Effector CD8-positive, alpha-beta T cell (primary cell): ENCODE measurements at regions not wholly inside any gene's neighbourhood (a gene's known extent, or its start where the extent isn't known, plus 50 kb on each side); places are given as distances from the start of the nearest gene placed in this dataset.
"Not testable (repeated sequence)": the region's sequence is repeated elsewhere in the genome, so short reads cannot be mapped to it uniquely, and the experiment has no call there.

Experiments
- DNase-seq: peaks from one replicate; lab custom pipeline; 2025; lab: John Stamatoyannopoulos, UW

DNA sequence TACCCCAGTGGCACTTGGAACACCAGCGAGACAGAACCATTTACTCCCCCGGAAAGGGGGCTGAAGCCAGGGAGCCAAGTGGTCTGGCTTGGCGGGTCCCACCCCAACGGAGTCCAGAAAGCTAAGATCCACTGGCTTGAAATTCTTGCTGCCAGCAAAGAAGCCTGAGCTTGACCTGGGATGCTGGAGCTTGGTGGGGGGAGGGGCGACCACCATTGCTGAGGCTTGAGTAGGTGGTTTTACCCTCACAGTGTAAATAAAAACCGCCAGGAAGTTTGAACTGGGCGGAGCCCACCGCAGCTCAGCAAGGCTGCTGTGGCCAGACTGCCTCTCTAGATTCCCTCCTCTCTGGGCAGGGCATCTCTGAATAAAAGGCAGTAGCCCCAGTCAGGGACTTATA lies 62.8 kb downstream of the RPS24 start:
- DNase-seq, result not testable (repeated sequence)

DNA sequence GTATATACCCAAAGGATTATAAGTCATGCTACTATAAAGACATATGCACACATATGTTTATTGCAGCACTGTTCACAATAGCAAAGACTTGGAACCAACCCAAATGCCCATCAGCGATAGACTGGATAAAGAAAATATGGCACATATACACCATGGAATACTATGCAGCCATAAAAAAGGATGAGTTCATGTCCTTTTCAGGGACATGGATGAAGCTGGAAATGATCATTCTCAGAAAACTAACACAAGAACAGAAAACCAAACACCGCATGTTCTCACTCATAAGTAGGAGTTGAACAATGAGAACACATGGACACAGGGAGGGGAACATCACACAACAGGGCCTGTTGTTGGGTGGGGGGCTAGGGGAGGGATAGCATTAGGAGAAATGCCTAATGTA lies 68.9 kb downstream of the RPS24 start:
- DNase-seq, result not testable (repeated sequence)

DNA sequence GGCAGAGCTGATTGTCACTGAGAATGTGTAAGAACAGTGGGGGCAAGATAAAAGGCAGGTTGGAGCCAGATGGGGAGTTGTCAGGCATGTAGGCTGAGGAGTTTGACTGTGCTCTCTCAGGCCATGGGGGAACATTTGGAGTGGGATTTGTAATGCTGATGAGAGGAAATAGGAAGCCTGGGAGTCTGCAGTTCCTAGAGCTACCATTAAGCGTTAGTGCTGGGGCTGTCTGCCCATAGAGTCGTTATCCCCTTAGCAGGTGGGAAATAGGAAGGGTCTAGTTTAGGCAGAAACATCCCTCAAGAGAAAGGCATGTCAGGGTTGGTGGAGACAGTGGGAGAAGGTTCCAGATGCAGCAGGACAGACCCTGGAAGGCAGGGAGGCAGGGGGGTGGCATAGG lies 75.5 kb downstream of the RPS24 start:
- no peak for DNase-seq

DNA sequence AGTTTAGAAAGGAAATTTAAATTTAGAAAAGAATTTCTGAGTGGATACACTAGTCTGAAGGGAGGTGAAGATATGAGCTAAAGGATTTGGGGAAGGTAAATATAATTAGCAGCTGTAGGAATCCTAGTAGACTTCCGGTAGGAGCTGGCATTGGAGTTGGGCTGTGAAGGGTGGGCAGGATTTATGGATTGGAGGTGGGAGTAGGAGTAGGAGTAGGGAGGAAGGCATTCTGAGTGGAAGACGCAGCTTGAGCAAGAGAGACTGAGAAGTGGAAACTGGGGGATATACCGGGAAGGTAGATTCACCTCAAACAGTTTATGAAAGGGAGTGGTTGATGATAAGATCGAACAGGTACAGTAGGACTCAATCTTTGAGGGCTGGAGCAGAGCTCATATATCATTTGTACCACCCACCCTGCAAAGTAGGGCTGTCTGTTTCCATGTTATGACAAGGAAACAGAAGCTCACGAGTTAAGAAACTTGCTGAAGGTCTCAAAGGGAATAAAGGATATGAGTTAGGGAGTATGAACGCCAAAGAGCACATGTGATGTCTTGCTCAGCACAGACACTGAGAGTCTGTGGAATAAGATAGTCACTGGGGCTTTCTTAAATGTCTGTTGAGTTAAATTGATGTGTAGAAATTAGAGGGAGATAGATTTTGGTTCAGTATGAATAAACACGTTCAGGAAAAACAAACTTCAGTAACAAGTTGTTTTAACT lies 81.6 kb downstream of the RPS24 start:
- no peak for DNase-seq

DNA sequence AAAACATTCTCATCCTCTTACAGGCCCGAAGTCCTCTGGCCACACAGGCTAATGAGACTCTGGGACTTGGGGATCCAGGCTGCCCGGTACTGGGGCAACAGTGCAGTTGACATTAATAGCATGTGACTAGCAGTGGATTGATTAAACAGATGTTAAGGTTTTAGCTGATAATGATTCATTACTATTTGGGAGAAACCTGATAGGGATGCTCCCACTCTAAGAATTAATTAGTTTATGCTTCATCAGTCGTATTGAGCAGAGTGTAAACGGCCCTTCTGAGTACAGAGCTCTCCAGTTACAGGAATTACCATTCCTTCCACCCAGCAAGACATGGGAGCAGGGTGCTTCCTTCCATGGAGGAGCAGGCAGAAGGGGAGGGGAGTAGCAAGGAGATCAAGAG lies 82.7 kb downstream of the RPS24 start:
- no peak for DNase-seq

DNA sequence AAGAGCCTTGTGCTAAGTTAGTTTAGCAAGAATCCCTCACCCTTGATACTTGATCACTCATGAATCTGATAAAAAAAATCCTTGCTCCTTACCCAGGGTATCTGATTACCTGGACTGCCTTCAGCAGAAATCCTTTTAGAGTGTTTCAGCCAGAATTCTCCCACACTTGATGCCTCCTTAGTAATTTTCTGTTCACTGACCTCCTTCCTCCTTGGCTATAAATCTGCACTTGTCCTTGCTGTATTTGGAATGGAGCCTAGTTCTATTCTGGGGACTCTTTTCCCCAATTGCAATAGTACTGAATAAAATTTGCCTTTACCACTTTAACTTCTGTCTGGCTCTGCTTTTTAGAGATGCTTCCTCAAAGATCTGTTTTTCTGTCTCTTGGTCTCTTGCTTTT lies 84.9 kb downstream of the RPS24 start:
- no peak for DNase-seq

DNA sequence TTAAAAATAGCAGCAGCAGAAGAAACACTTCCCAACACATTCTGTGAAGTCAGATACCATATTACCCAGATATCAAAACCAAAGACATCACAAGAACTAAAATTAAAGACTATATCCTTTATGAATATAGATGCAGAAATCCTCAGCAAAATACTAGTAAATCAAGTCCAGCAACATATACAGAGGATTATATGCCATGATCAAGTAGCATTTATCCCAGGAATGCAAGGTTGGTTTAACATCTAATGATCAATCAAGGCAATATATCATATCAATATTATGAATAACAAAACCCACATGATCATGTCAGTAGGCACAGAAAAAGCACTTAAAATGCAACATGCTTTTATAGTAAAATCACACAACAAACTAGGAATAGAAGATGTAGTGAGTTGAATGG lies 88.1 kb downstream of the RPS24 start:
- no peak for DNase-seq

DNA sequence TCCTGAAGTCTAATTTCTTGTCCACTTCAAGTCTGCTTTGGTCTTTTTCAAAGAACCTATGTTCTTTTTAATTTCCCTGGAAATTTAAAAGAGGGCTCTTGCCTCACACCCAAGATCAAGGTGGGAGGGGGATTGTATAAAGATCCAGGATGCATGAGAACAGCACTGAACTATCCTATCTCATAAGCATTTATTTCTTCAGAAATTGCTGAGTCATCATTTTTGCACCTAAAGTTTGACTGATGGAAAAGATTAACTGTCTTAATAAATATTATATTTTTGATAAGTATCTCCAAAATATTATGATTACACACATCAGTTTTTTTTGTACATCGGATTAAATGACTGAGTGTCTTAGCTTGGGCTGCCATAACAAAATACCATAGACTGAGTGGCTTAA lies 90.5 kb downstream of the RPS24 start:
- no peak for DNase-seq

DNA sequence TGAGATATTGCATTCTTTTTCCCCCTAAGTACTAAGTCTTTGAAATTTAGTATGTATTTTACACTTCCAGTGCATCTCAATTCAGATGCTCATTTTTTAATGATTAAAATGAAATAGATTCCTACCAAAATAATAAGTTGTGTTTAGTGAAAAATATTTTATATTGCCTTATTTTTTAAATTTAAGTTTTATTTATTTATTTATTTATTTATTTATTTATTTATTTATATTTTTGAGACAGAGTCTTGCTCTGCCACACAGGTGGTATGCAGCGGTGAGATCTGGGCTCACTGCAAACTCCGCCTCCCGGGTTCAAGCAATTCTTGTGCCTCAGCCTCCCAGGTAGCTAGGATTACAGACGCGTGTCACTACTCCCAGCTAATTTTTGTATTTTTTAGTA lies 95.5 kb downstream of the RPS24 start:
- no peak for DNase-seq

DNA sequence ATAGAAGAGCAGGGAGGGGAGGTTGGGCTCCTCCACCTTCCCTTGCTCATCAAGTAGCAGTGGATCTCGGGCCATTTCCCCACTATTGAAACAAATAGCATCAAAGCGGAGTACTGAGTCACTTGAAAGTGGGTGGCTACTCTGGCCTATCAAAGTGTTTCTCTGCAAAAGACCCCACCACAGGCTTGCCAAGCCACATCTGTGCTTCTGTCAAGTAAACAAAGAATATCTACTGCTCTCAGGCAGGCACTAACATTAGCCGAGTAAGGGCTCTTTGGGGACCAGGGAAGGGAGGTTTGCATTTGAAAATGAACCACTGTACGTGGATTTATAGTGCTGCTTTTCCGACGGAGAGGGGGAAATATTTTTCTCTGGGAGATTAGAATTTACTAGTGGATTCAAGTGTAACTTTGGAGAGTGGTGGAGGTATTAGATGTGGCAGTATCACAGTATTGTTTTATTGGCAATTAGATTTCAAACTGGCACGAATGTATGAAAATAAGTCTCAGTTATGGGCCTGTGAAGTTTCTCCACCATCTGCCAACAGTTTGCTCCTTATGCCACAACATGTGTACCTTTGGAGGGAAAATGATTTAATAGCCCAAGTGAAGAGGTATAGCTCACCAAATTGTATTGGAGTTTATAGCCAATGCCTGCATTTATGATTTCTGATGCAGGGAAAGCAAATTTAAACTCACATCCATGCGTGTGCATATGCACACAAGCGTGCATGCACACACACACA lies 97.5 kb downstream of the RPS24 start:
- no peak for DNase-seq

DNA sequence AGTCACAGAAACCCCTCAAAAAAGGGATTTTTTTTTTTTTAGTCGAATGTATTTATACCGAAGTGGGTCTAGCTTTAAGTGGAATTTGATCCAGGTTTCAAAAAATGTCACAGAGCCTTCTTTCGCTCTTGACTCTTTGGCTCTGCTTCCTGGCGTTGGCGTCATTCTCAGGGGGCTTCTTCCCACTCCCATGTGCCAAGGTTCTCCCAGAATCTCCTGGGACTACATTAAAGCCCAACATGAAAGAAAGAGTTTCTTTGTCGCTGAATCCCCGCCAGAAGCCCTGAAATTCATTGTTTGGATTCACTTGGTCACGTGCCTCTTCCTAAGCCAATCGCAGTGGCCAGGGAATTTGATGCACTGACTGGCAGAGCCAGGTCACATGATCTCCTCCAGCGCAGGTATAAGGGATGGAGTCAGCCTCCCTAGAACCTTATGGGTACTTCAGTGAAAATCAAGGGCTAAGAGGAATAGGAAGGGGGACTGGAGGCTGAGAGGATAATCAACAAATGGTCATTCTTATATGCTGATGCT lies 101.2 kb downstream of the RPS24 start:
- no peak for DNase-seq

DNA sequence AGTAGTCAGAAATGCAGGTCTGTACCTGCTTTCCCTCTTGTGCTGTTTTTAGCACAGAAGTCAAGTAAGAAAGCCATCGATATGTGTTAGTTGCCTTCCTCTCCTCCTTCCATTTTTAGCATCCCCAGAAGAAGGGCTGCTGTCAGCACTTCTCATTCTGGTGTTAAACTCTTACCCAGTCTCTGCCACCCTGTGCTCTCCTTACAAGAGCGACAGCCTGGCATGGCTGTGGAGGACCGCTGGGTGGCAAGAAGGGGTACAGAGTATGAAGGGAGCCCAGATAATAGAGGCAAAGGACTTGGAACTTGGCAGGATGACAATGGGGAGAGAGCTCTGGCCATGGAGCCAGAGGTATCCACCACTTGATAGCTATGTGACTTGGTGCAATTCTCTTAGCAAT lies 103.5 kb downstream of the RPS24 start:
- DNase-seq, result no peak

DNA sequence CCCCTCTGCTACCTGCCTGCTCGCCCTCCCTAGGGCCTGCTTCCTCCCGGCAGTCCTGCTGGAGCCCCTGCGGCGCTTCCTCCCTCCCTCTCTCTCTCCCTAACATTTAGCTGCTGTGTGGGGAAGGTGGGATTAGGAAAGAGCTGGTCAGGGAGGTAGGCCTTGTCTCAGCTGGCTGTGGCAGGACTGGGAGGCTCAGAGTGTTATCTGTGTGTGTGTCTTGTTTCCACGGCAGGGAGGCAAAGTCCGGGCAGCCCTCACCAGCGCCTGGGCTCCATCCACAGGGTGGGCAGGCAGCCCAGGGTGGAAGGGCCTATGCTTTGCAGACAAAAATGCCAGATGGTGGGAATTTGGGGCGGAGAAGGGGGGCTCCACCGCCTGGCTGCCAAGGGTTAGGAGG lies 105.7 kb downstream of the RPS24 start:
- DNase-seq, result no peak

DNA sequence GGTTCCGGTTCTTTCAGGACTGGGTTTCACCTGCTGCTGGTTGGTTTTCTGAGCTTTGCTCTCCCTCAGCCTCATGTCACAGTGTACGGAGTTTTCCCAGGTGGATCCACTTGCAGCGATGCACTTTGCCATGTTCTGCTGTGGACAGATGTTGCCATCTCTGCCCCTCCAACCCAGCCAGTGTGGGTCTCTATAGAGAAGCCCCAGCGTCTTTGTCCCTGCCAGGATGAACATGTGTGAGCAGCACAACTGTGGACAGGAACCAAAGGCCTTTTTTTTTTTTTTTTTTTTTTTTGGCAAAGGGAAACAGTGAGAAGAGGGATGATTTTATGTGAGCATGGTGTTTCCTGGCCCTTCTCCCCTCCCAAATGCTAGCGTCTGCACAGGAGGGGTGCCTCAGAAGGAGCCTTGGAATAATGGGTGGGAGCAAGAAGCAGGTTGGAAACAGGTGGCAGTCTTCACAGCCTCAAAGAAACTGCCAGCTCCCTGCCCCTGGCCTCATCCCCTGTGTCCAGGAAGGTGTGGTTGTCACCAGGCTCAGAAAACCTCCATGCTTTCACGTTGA lies 106.5 kb downstream of the RPS24 start:
- DNase-seq, result no peak

DNA sequence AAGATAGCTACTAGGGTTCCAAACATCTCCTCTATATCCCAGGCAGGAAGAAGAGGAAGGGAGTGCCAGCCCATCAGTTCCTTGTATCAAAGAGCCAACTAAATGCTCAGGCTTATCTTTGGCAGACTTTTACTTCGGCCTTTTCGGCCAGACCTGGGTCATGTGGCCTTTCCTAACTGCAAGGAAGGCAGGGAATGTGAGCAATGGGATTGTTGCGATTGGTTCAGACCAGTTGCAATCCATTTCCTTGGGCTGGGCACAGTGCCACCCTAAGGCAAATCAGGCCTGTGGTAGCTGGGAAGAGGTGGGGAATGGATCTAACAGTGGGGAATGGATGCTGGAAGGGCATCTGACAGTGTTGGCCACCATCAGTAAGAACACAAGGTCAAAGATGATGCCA lies 109.9 kb downstream of the RPS24 start:
- no peak for DNase-seq

DNA sequence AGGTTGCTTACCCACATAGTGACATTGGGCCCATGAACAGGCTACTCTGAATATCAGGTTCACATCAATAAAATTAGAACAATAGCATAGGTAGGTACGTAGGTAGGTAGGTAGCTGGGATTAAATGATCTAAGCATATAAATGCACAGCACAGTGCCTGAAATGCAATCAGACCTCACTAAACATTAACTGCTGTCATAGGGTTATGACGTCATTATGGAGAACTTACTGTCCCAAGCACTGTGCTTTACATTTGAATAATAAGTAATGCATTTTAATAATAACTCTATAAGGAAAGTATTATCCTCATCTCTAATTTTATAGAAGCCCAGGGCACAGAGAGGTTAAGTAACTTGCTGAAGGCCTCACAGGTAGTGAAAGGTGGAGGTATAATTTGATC lies 112.5 kb downstream of the RPS24 start:
- no peak for DNase-seq

DNA sequence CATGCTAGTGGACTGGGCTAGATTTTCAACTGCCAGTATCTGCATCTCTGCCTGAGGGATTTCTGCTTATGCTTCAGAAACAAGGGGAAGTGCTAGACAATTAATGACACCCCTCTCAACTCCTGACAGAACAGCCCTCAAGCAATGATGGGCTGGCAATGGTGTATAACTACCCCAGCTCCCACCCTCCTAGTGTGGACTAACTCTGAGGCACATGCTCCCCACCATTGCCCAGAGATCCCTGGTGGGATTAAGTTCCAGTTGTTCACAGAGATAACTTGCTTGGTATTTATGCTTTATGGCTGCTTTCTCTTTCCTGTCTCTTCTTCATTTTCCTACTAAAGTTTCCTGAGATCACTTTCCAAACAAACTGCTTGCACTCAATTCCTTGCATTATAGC lies 113.5 kb downstream of the RPS24 start:
- DNase-seq, result no peak

DNA sequence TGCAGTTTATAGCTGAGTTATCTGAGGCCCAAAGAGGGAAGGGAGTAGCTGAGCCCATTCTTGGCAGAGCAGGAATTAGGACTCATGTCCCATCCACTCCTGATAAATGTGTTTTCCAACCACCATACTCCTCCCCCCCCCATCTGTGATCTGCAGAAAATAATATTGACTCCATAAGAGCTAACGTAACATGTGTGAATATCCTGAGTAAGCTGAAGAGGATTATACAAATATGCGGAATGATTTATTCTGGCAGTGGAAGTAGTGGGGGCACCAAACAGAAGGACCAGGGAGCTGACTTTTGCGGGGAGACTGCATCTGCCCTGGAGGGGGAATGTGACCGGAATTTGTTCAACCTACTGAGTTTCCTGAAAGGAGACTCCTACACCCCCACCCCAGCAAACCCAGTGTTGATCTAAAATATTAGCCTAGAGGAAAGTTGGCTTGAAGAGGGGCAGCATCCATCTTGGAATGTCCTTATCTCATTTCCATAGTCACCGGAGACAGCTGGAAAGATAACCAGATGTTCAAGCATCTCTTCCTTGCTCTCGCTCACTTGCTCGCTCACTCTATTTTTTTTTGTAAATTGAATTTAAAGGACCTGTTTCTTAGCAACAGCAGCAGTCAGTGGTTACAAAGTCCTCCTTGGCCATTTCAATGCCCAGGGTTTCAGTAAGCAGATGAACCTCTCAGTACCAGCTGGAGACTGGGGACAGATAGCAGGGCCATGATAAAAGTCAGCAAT lies 114.7 kb downstream of the RPS24 start:
- DNase-seq, result no peak

DNA sequence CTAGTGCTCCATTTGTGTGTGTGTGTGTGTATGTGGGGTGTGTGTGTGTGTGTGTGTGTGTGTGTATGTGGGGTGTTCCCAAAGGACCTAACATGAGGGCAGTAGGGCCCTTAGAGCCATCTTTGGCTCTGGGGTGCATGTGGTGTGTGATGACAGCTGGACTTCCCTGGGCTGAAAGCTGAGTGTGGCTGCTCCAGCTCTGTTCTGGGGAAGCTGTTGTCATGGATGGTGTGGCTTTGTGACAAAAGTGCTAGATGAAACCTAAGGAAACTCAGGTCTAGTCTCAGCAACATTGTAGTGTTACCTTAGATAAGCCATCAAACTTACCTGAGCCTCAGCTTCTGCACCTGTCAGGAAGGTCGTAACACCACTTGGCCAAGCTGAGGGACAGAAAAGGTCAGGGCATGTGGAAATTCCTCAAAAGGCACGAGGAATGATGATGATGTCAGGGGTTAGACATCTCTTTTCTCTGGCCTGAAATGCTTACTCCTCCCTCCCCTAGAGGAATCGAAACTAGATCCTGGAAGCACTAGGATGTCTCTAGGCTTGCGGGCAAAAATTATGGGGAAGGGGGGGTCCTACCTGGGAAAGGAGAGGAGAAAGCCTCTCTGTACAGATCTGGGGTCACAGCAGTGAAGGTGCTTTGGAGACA lies 115.4 kb downstream of the RPS24 start:
- no peak for DNase-seq

DNA sequence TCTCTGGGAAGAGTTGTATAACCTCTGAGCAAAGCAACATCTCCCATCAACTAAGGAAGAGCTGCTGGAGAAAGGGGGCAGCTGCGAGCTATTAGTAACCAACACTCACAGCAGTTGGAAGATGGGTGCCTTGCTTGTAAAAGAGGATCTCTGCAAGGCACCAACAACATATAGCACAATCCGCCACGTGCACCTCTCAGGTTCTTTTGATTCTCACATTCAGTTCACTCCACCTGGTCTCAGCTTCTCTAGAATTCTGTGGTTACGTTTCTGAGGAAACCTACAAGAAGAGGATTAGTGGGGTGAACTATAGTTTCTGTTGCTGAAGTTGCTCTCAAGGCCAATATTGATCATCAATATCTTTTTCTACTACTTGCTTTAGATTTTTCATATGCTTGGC lies 117.1 kb downstream of the RPS24 start:
- no peak for DNase-seq

DNA sequence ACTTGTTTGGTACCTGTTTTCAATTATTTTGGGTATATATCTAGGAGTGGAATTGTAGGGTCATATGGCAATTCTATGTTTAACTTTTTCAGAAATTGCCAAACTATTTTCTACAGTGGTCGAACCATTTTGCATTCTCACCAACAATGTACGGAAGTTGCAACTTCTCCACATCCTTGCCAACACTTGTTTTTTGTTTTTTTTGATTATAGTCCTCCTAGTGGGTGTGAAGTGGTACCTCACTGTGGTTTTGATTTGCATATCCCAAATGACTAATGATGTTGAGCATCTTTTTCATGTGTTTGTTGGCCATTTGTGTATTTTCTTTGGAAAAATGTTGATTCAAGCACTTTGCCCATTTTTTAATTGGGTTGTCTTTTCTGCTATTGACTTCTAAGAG lies 122.1 kb downstream of the RPS24 start:
- DNase-seq, result no peak

DNA sequence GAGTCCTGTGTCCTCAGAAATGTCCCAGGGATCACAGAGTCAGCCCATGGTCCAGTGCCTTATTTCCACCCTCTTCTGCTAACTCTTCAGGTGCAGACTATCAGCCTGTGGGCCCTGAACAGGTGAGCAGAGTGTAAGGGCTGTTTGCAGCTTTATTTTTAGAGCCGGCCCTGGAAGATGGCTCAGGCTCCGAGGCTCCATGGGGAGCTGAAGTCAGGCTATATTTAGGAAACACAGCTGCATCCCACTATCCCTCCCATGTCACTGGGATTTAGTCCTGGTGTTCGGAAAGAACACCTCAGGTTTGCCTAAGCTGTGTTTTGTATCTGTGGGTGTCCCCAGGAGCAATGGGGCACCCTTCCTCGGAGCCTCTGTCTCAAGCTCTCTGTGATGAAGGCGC lies 126.9 kb downstream of the RPS24 start:
- DNase-seq, result no peak
